IMR-90 (cell line): ENCODE measurements at regions not wholly inside any gene's neighbourhood (a gene's known extent, or its start where the extent isn't known, plus 50 kb on each side); places are given as distances from the start of the nearest gene placed in this dataset.

Experiments used
- ATAC-seq: fragments of 200-7000 bp; cut with Tn5 transposase; 2 replicates; pipeline ENCODE4 v1.9.1; 2020; ENCODE audit warnings: low read depth, mild to moderate bottlenecking, moderate library complexity
- BruUV-seq: library from RNA; stranded (reverse); fragments of 400-500 nt; replicated peaks from 2 replicates; lab custom pipeline; 2021; lab: Mats Ljungman, UMichigan
- CTCF ChIA-PET: fragments of 300-600 bp; formaldehyde crosslinking; extraction: SDS; loops from one replicate; lab custom pipeline; 2021; ENCODE audit warnings: antibody characterized with exemption; lab: Yijun Ruan, JAX
- POLR2A ChIA-PET: fragments of 300-600 bp; sonication (Branson Sonifier 250); formaldehyde crosslinking; loops from one replicate; lab custom pipeline; 2022; ENCODE audit warnings: antibody characterized with exemption; ENCODE audit not compliant: unreplicated experiment; lab: Charles Lee
- DNase-seq: peaks from one replicate; pipeline ENCODE4 v3.0.0; 2013
- H2AFZ ChIP-seq: replicated peaks from 2 replicates; pipeline ENCODE3; 2013; ENCODE audit warnings: low read length, mild to moderate bottlenecking; ENCODE audit not compliant: poor library complexity
- H2AK5ac ChIP-seq: 2 replicates; pipeline ENCODE4 v1.6.1; 2013; ENCODE audit warnings: low read depth, low read length, inconsistent platforms
- H2AK9ac ChIP-seq: replicated peaks from 2 replicates; pipeline ENCODE3; 2013; ENCODE audit warnings: mild to moderate bottlenecking, low read depth, low read length, moderate library complexity; ENCODE audit not compliant: poor library complexity
- H2BK120ac ChIP-seq: 2 replicates; pipeline ENCODE4 v1.6.1; 2013; ENCODE audit warnings: low read depth, low read length, inconsistent platforms
- H2BK15ac ChIP-seq: 3 replicates; pipeline ENCODE4 v1.6.1; 2013; ENCODE audit warnings: low read depth, low read length, inconsistent platforms
- H2BK20ac ChIP-seq: 2 replicates; pipeline ENCODE4 v1.6.1; 2013; ENCODE audit warnings: low read depth, mild to moderate bottlenecking, inconsistent platforms, low read length, moderate library complexity
- H2BK5ac ChIP-seq: 2 replicates; pipeline ENCODE4 v1.6.1; 2013; ENCODE audit warnings: mild to moderate bottlenecking, low read depth, low read length, inconsistent platforms; ENCODE audit not compliant: poor library complexity, severe bottlenecking
- H3K14ac ChIP-seq: replicated peaks from 2 replicates; pipeline ENCODE4 v1.6.1; 2013; ENCODE audit warnings: low read depth, low read length, inconsistent platforms
- H3K18ac ChIP-seq: 2 replicates; pipeline ENCODE4 v1.6.1; 2013; ENCODE audit warnings: low read depth, low read length, control low read depth
- H3K23ac ChIP-seq: 2 replicates; pipeline ENCODE4 v1.6.1; 2013; ENCODE audit warnings: low read depth, low read length, inconsistent platforms
- H3K27ac ChIP-seq: 2 replicates; pipeline ENCODE4 v1.5.1; 2013; ENCODE audit warnings: mild to moderate bottlenecking, control low read depth, low read length; ENCODE audit not compliant: insufficient read depth
- H3K27me3 ChIP-seq: 2 replicates; pipeline ENCODE4 v1.6.1; 2013; ENCODE audit warnings: low read length; ENCODE audit not compliant: control insufficient read depth, insufficient read depth
- H3K36me3 ChIP-seq: 2 replicates; pipeline ENCODE4 v1.6.1; 2013; ENCODE audit warnings: low read length, mixed read lengths; ENCODE audit not compliant: control insufficient read depth, insufficient read depth
- H3K4ac ChIP-seq: 2 replicates; pipeline ENCODE4 v1.6.1; 2013; ENCODE audit warnings: low read depth, low read length, inconsistent platforms
- H3K4me1 ChIP-seq: 2 replicates; pipeline ENCODE4 v1.6.1; 2013; ENCODE audit warnings: low read length, mixed read lengths; ENCODE audit not compliant: control insufficient read depth, insufficient read depth
- H3K4me2 ChIP-seq: 2 replicates; pipeline ENCODE4 v1.6.1; 2013; ENCODE audit warnings: low read depth, mild to moderate bottlenecking, control low read depth, low read length, moderate library complexity
- H3K4me3 ChIP-seq: 2 replicates; pipeline ENCODE4 v1.5.1; 2013; ENCODE audit warnings: low read depth, mild to moderate bottlenecking, control low read depth, low read length, moderate library complexity; ENCODE audit not compliant: insufficient read depth
- H3K56ac ChIP-seq: 2 replicates; pipeline ENCODE4 v1.6.1; 2013; ENCODE audit warnings: low read length, inconsistent platforms; ENCODE audit not compliant: insufficient read depth; ENCODE audit errors: extremely low read depth
- H3K79me1 ChIP-seq, 2 experiments: 2 replicates each; pipeline ENCODE4 v1.6.1; 2013; ENCODE audit warnings: low read length in 2 of 2, inconsistent platforms in 1 of 2, low read depth in 1 of 2
- H3K9ac ChIP-seq: 2 replicates; pipeline ENCODE4 v1.6.1; 2013; ENCODE audit warnings: low read depth, low read length, control low read depth
- H3K9me1 ChIP-seq: 2 replicates; pipeline ENCODE4 v1.6.1; 2013; ENCODE audit warnings: low read length, inconsistent platforms; ENCODE audit not compliant: insufficient read depth
- H3K9me3 ChIP-seq: 2 replicates; pipeline ENCODE4 v1.6.1; 2013; ENCODE audit warnings: low read length; ENCODE audit not compliant: control insufficient read depth, insufficient read depth
- H4K20me1 ChIP-seq: 2 replicates; pipeline ENCODE4 v1.6.1; 2013; ENCODE audit warnings: low read length, inconsistent platforms; ENCODE audit not compliant: insufficient read depth
- H4K5ac ChIP-seq: 2 replicates; pipeline ENCODE4 v1.6.1; 2013; ENCODE audit warnings: mild to moderate bottlenecking, low read depth, low read length, control low read depth
- H4K8ac ChIP-seq, 2 experiments: 2 replicates each; pipeline ENCODE4 v1.6.1; 2013; ENCODE audit warnings: low read depth in 2 of 2, low read length in 2 of 2, control low read depth in 1 of 2, inconsistent platforms in 1 of 2
- H4K91ac ChIP-seq: 2 replicates; pipeline ENCODE4 v1.6.1; 2013; ENCODE audit warnings: low read depth, low read length, inconsistent platforms; ENCODE audit not compliant: insufficient read depth
- BHLHE40 ChIP-seq: fragments of 150-350 bp; IDR thresholded peaks from 2 replicates; pipeline ENCODE4 v1.6.1; 2016; ENCODE audit warnings: mild to moderate bottlenecking, low read depth, low read length
- CEBPB ChIP-seq: IDR thresholded peaks from 2 replicates; pipeline ENCODE4 v1.6.1; 2012; ENCODE audit warnings: low read depth, low read length, improper control_type of control experiment
- CHD1 ChIP-seq: IDR thresholded peaks from 2 replicates; pipeline ENCODE4 v1.6.1; 2012; ENCODE audit warnings: low read depth, low read length, improper control_type of control experiment
- MAFK ChIP-seq: IDR thresholded peaks from 2 replicates; pipeline ENCODE4 v1.6.1; 2012; ENCODE audit warnings: low read depth, low read length, improper control_type of control experiment
- MAZ ChIP-seq: IDR thresholded peaks from 2 replicates; pipeline ENCODE4 v1.6.1; 2012; ENCODE audit warnings: low read depth, mild to moderate bottlenecking, low read length, improper control_type of control experiment, moderate library complexity, borderline replicate concordance
- MXI1 ChIP-seq: IDR thresholded peaks from 2 replicates; pipeline ENCODE4 v1.6.1; 2012; ENCODE audit warnings: low read depth, mild to moderate bottlenecking, low read length, moderate library complexity, borderline replicate concordance
- NFE2L2 ChIP-seq: fragments of 150-350 bp; IDR thresholded peaks from 2 replicates; pipeline ENCODE4 v1.6.1; 2016; ENCODE audit warnings: low read depth, mild to moderate bottlenecking, low read length
- POLR2A ChIP-seq: IDR thresholded peaks from 2 replicates; pipeline ENCODE4 v1.6.1; 2012; ENCODE audit warnings: mild to moderate bottlenecking, low read depth, low read length
- RFX5 ChIP-seq: IDR thresholded peaks from 2 replicates; pipeline ENCODE4 v1.8.0; 2012; ENCODE audit warnings: low read depth, mild to moderate bottlenecking, low read length, moderate library complexity
- SMC3 ChIP-seq: fragments of 150-350 bp; IDR thresholded peaks from 2 replicates; pipeline ENCODE4 v1.6.1; 2016; ENCODE audit warnings: low read depth, mild to moderate bottlenecking, antibody characterized with exemption, low read length, moderate library complexity
- WGBS, 2 experiments: methylation state at CpG; one replicate each; pipeline versions ENCODE4 v1.1.5 to v1.1.7; 2013; ENCODE audit warnings: missing lambda C conversion rate in 2 of 2; ENCODE audit not compliant: insufficient read length in 1 of 2; ENCODE audit errors: extremely low coverage in 2 of 2; 5-methylcytosine and 5-hydroxymethylcytosine counted together
- dilution Hi-C: fragments of 300-500 bp; cut with HindIII; formaldehyde crosslinking; loops from one replicate; pipeline ENCODE4 v1.14.3; 2018; ENCODE audit warnings: low sequenced_read_pairs; ENCODE audit not compliant: unreplicated experiment
- in situ Hi-C: fragments of 300-500 bp; cut with MboI; formaldehyde crosslinking; loops from 3 replicates; pipeline ENCODE4 v1.14.3; 2019; ENCODE audit warnings: low sequenced_read_pairs, inconsistent platforms, mixed read lengths
- intact Hi-C: fragments of 100-400 bp; cut with micrococcal nuclease; formaldehyde crosslinking; loops from 2 replicates; pipeline ENCODE4 v1.10.0; 2022
- TF ChIP-seq, protein P1 (sequence below): fragments of 150-350 bp; IDR thresholded peaks from 2 replicates; pipeline ENCODE4 v1.6.1; 2017; ENCODE audit warnings: mild to moderate bottlenecking, antibody characterized with exemption, low read length, low read depth
- TF ChIP-seq, protein P2 (sequence below): conservative IDR thresholded peaks from 2 replicates; pipeline ENCODE4 v1.5.1; 2012; ENCODE audit warnings: mild to moderate bottlenecking, low read depth, low read length, improper control_type of control experiment

DNA sequence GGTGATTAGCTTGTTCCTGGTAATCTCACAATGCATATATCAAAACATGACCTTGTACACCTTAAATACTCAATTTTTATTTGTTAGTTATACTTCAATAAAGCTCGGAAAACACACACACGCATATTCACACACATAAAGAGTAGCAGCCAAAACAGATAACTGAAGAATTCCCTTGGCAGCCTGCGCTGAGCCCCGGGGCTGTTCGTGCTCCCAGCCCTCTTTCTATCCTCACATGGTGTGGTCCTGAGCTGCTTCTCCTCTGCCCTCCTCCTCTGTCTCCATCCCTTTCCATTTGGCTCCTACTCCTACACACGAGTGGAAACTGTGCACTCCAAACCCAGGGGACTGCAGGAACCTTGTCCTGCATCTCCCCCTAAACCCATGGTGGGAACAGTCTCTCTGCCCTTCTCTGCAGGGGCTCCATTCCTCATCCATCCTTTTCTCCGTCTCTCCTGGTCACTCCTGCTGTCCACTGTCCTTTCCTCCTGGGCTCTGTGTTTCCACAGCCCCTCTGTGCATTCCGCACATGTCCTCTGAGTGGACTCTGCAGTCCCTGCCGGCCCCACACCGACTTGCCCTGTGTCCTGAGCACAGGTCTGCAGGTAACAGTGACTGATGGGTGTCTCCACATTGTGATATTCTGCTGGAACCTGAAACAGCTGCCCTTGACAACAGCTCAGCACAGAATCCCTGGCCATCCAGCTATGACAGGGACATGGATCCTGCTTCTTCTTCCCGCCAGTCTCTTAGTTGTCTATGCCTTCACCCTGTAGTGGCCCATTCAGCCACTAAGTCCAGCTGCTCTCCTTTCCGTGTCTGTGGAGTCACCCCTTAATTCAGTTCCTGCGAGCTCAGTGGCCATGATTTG, 216.8 kb upstream of the ZNF32 start:
- H3K18ac ChIP-seq: peak overlapping the region; percentile 68; the same call in 1 of the 2 replicates
- H2BK15ac ChIP-seq: peak overlapping the region; percentile 96; the same call in 2 of the 3 replicates
- no peak overlapping the region for H3K4me3 ChIP-seq
- H3K9me1 ChIP-seq: peaks cover 30% of the 10 kb centered on the region
- H2BK120ac ChIP-seq: peak overlapping the region; percentile 98
- peaks cover 0 to 16% of the 10 kb centered on the region in 2 experiments; a peak in 1 of 4 replicates for H3K79me1 ChIP-seq
- H3K27me3 ChIP-seq: no peaks in the 10 kb centered on the region
- peak overlapping the region; percentile 84 for H2BK20ac ChIP-seq
- no peak overlapping the region for H2AK9ac ChIP-seq
- H3K56ac ChIP-seq: no peak overlapping the region
- in situ Hi-C loops (no loop called here), dilution Hi-C loops (no loop called here), intact Hi-C loops (loop anchor here (10.0 kb wide), 1 partner anchor 519 kb away; the partner anchor contains the start of gene CXCL12)
- H2AK5ac ChIP-seq: peak overlapping the region; percentile 87
- no peak overlapping the region for H3K4me2 ChIP-seq
- peak overlapping the region; percentile 99 for H4K91ac ChIP-seq
- peak overlapping the region; percentile 63 for H2AFZ ChIP-seq
- H4K20me1 ChIP-seq: no peaks in the 10 kb centered on the region
- no peaks in the 10 kb centered on the region for H3K9me3 ChIP-seq
- no TSS peak for BruUV-seq
- peak overlapping the region; percentile 7; the same call in 1 of the 2 replicates for H3K27ac ChIP-seq
- ATAC-seq: no peak
- no peak for DNase-seq
- no peaks in the 10 kb centered on the region for H3K36me3 ChIP-seq
- H4K8ac ChIP-seq: peak overlapping the region; percentile 62 to 64; a peak in 3 of 4 replicates
- no peak overlapping the region for H3K9ac ChIP-seq
- TF ChIP-seq CEBPB (no peak), SMC3 (no peak), MAFK (no peak), RFX5 (no peak), NFE2L2 (no peak), BHLHE40 (no peak), CHD1 (no peak), MAZ (no peak), POLR2A (no peak), MXI1 (no peak)
- TF ChIP-seq, protein P1, sequence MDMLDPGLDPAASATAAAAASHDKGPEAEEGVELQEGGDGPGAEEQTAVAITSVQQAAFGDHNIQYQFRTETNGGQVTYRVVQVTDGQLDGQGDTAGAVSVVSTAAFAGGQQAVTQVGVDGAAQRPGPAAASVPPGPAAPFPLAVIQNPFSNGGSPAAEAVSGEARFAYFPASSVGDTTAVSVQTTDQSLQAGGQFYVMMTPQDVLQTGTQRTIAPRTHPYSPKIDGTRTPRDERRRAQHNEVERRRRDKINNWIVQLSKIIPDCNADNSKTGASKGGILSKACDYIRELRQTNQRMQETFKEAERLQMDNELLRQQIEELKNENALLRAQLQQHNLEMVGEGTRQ: no peak
- TF ChIP-seq, protein P2, sequence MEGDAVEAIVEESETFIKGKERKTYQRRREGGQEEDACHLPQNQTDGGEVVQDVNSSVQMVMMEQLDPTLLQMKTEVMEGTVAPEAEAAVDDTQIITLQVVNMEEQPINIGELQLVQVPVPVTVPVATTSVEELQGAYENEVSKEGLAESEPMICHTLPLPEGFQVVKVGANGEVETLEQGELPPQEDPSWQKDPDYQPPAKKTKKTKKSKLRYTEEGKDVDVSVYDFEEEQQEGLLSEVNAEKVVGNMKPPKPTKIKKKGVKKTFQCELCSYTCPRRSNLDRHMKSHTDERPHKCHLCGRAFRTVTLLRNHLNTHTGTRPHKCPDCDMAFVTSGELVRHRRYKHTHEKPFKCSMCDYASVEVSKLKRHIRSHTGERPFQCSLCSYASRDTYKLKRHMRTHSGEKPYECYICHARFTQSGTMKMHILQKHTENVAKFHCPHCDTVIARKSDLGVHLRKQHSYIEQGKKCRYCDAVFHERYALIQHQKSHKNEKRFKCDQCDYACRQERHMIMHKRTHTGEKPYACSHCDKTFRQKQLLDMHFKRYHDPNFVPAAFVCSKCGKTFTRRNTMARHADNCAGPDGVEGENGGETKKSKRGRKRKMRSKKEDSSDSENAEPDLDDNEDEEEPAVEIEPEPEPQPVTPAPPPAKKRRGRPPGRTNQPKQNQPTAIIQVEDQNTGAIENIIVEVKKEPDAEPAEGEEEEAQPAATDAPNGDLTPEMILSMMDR: no peak
- peak overlapping the region; percentile 84 for H3K4ac ChIP-seq
- CTCF ChIA-PET: interaction anchor here (1.5 kb wide), 1 partner anchor 12 kb away, joined by 3 read pairs; no protein-coding TSS in a partner anchor
- H3K23ac ChIP-seq: peak overlapping the region; percentile 18; the same call in 1 of the 2 replicates
- POLR2A ChIA-PET: no interaction called here
- peak overlapping the region; percentile 44 for H2BK5ac ChIP-seq
- H3K14ac ChIP-seq: peak overlapping the region; percentile 31
- peaks cover 34% of the 10 kb centered on the region for H3K4me1 ChIP-seq
- 75% methylated on average over 8 of the region's 13 CpGs; no CpG with 5 or more reads in 1 of the 2 experiments for WGBS, 2 experiments
- H4K5ac ChIP-seq: peak overlapping the region; percentile 30; the same call in 1 of the 2 replicates
